Liver (tissue), 3 donors: ENCODE measurements at regions not wholly inside any gene's neighbourhood (a gene's known extent, or its start where the extent isn't known, plus 50 kb on each side); places are given as distances from the start of the nearest gene placed in this dataset.

Experiments
- ATF3 ChIP-seq: IDR thresholded peaks from 2 replicates; pipeline ENCODE4 v1.6.1; 2016; ENCODE audit warnings: antibody characterized with exemption
- EGR1 ChIP-seq, 2 donors: IDR thresholded peaks; 2 replicates each; pipeline ENCODE4 v1.6.1; 2016 to 2018; ENCODE audit warnings: antibody characterized with exemption in 2 of 2, low read depth in 2 of 2
- FOXA1 ChIP-seq: IDR thresholded peaks from 2 replicates; pipeline ENCODE4 v1.6.1; 2016; ENCODE audit warnings: antibody characterized with exemption
- FOXA2 ChIP-seq: IDR thresholded peaks from 2 replicates; pipeline ENCODE4 v1.6.1; 2016; ENCODE audit warnings: antibody characterized with exemption
- GABPA ChIP-seq, 2 donors: IDR thresholded peaks in 1 of 2; conservative IDR thresholded peaks in 1 of 2; 2 replicates each; pipeline ENCODE4 v1.6.1; 2016; ENCODE audit warnings: antibody characterized with exemption in 2 of 2, mild to moderate bottlenecking in 1 of 2, moderate library complexity in 1 of 2
- JUND ChIP-seq, 2 donors: IDR thresholded peaks; 2 replicates each; pipeline ENCODE4 v1.6.1; 2016; ENCODE audit warnings: antibody characterized with exemption in 2 of 2
- RAD21 ChIP-seq, 2 donors: IDR thresholded peaks; 2 replicates each; pipeline ENCODE4 v1.6.1; 2016; ENCODE audit warnings: antibody characterized with exemption in 2 of 2, mild to moderate bottlenecking in 2 of 2
- RXRA ChIP-seq, 2 donors: IDR thresholded peaks; 2 replicates each; pipeline ENCODE4 v1.6.1; 2017 to 2018; ENCODE audit warnings: antibody characterized with exemption in 2 of 2, mild to moderate bottlenecking in 1 of 2
- YY1 ChIP-seq: IDR thresholded peaks from 2 replicates; pipeline ENCODE4 v1.6.1; 2016; ENCODE audit warnings: antibody characterized with exemption, mild to moderate bottlenecking
- TF ChIP-seq, protein P1 (sequence below): fragments of 150-350 bp; IDR thresholded peaks from 2 replicates; pipeline ENCODE4 v1.5.1; 2017; ENCODE audit warnings: improper control_type of control experiment, low read depth, low read length; ENCODE audit not compliant: missing input control
- TF ChIP-seq, protein P2 (sequence below): IDR thresholded peaks from 2 replicates; pipeline ENCODE4 v1.6.1; 2016; ENCODE audit warnings: antibody characterized with exemption
- TF ChIP-seq, protein P3 (sequence below): IDR thresholded peaks from 2 replicates; pipeline ENCODE4 v1.6.1; 2016; ENCODE audit warnings: antibody characterized with exemption, mild to moderate bottlenecking
- donor health status: healthy.
- donor health status: healthy.

GRCh38 chr10:70954381-70955176 is 66.2 kb upstream of the PCBD1 start:
- TF ChIP-seq, protein P1, sequence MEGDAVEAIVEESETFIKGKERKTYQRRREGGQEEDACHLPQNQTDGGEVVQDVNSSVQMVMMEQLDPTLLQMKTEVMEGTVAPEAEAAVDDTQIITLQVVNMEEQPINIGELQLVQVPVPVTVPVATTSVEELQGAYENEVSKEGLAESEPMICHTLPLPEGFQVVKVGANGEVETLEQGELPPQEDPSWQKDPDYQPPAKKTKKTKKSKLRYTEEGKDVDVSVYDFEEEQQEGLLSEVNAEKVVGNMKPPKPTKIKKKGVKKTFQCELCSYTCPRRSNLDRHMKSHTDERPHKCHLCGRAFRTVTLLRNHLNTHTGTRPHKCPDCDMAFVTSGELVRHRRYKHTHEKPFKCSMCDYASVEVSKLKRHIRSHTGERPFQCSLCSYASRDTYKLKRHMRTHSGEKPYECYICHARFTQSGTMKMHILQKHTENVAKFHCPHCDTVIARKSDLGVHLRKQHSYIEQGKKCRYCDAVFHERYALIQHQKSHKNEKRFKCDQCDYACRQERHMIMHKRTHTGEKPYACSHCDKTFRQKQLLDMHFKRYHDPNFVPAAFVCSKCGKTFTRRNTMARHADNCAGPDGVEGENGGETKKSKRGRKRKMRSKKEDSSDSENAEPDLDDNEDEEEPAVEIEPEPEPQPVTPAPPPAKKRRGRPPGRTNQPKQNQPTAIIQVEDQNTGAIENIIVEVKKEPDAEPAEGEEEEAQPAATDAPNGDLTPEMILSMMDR = no peak
- TF ChIP-seq RXRA (IDR thresholded peaks at IDR 0.05) (no peak), ATF3 (no peak), FOXA1 (no peak), YY1 (no peak), RAD21 (IDR thresholded peaks at IDR 0.05) (no peak), EGR1 (IDR thresholded peaks at IDR 0.05; ENCODE audit: low read depth in 2 of 2) (no peak), JUND (IDR thresholded peaks at IDR 0.05) (no peak), FOXA2 (no peak), GABPA (IDR thresholded peaks at IDR 0.05 in 1 of 2, conservative IDR thresholded peaks at IDR 0.05 in 1 of 2) (no peak)
- TF ChIP-seq, protein P2, sequence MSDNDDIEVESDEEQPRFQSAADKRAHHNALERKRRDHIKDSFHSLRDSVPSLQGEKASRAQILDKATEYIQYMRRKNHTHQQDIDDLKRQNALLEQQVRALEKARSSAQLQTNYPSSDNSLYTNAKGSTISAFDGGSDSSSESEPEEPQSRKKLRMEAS = no peak
- TF ChIP-seq, protein P3, sequence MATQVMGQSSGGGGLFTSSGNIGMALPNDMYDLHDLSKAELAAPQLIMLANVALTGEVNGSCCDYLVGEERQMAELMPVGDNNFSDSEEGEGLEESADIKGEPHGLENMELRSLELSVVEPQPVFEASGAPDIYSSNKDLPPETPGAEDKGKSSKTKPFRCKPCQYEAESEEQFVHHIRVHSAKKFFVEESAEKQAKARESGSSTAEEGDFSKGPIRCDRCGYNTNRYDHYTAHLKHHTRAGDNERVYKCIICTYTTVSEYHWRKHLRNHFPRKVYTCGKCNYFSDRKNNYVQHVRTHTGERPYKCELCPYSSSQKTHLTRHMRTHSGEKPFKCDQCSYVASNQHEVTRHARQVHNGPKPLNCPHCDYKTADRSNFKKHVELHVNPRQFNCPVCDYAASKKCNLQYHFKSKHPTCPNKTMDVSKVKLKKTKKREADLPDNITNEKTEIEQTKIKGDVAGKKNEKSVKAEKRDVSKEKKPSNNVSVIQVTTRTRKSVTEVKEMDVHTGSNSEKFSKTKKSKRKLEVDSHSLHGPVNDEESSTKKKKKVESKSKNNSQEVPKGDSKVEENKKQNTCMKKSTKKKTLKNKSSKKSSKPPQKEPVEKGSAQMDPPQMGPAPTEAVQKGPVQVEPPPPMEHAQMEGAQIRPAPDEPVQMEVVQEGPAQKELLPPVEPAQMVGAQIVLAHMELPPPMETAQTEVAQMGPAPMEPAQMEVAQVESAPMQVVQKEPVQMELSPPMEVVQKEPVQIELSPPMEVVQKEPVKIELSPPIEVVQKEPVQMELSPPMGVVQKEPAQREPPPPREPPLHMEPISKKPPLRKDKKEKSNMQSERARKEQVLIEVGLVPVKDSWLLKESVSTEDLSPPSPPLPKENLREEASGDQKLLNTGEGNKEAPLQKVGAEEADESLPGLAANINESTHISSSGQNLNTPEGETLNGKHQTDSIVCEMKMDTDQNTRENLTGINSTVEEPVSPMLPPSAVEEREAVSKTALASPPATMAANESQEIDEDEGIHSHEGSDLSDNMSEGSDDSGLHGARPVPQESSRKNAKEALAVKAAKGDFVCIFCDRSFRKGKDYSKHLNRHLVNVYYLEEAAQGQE = no peak
